Mammary epithelial cell (primary cell): ENCODE measurements at regions not wholly inside any gene's neighbourhood (a gene's known extent, or its start where the extent isn't known, plus 50 kb on each side); places are given as distances from the start of the nearest gene placed in this dataset.

Source experiments
- CTCF ChIP-seq, 2 donors: IDR thresholded peaks in 1 of 2; conservative IDR thresholded peaks in 1 of 2; 2 replicates each; pipeline ENCODE4 v1.5.1; 2011 to 2012; ENCODE audit warnings: inconsistent platforms in 2 of 2, low read length in 2 of 2, mild to moderate bottlenecking in 2 of 2, control low read depth in 1 of 2, low read depth in 1 of 2; ENCODE audit not compliant: insufficient read depth in 1 of 2; ENCODE audit errors: extremely low read depth in 1 of 2
- EZH2 ChIP-seq: IDR thresholded peaks from 2 replicates; pipeline ENCODE4 v1.6.1; 2012; ENCODE audit warnings: low read length, inconsistent platforms, borderline replicate concordance

DNA sequence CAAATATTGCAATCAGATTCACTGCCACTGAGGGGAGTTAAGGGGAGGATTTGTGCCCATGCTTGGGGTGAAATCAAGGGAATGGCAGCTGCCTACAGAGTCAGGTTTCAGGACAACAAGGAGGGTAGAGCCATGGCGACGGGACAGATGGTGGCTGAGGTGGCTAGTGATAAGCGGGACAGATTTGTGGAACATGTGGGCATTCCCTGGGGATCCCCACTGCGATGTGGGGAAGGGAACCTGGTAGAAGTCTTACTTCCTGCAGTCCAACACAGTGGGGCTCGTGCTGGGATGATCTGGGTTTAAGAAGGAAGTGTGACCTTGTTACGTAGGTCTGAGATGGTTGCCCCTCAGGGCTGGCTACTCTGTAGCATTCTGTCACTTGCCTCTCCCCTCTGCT, 292.0 kb upstream of the JARID2 start:
- TF ChIP-seq CTCF (conservative IDR thresholded peaks at IDR 0.05 in 1 of 2, IDR thresholded peaks at IDR 0.05 in 1 of 2; ENCODE audit: extremely low read depth in 1 of 2, insufficient read depth in 1 of 2, low read depth in 1 of 2, low read length in 2 of 2) (no peak), EZH2 (no peak)
